ENCODE measurements at regions not wholly inside any gene's neighbourhood (a gene's known extent, or its start where the extent isn't known, plus 50 kb on each side); places are given as distances from the start of the nearest gene placed in this dataset.

- TF ChIP-seq ZNF76 (CRISPR knock-in tag; IDR thresholded peaks at IDR 0.05; ENCODE audit: borderline replicate concordance) (no peak), ETV5 (CRISPR knock-in tag; IDR thresholded peaks at IDR 0.05; ENCODE audit: low read depth) (peak; percentile 61; the same call in 1 of the 2 replicates), TRIM28 (IDR thresholded peaks at IDR 0.05) (peak; percentile 72; the same call in 1 of the 2 replicates), NR2C2 (CRISPR knock-in tag; IDR thresholded peaks at IDR 0.05) (no peak), NR2C2 (tag; IDR thresholded peaks at IDR 0.05) (no peak), GATA2 (CRISPR knock-in tag; IDR thresholded peaks at IDR 0.05) (peak; percentile 76), ADNP (tag; IDR thresholded peaks at IDR 0.05) (no peak), FOXM1 (IDR thresholded peaks at IDR 0.05; ENCODE audit: low read depth) (peak; percentile 49; the same call in 1 of the 2 replicates), FOXM1 (CRISPR knock-in tag; IDR thresholded peaks at IDR 0.05; ENCODE audit: low read depth) (no peak), MTA3 (IDR thresholded peaks at IDR 0.05; ENCODE audit: borderline replicate concordance) (peak; percentile 76; the same call in 1 of the 2 replicates), CBFA2T2 (conservative IDR thresholded peaks at IDR 0.05) (peak; percentile 81), RNF2 (IDR thresholded peaks at IDR 0.05) (peak; percentile 55; the same call in 1 of the 2 replicates), TEAD4 (IDR thresholded peaks at IDR 0.05; ENCODE audit: low read length) (peak; percentile 78), TEAD4 (CRISPR knock-in tag; IDR thresholded peaks at IDR 0.05; ENCODE audit: borderline replicate concordance) (no peak), TEAD1 (CRISPR knock-in tag; IDR thresholded peaks at IDR 0.05) (no peak), ZBTB2 (IDR thresholded peaks at IDR 0.05) (peak; percentile 76; the same call in 1 of the 2 replicates), TCF3 (CRISPR knock-in tag; IDR thresholded peaks at IDR 0.05) (peak; percentile 91), MYNN (IDR thresholded peaks at IDR 0.05) (peak; percentile 63), MYNN (CRISPR knock-in tag; IDR thresholded peaks at IDR 0.05) (no peak)
- TF ChIP-seq, protein P1, sequence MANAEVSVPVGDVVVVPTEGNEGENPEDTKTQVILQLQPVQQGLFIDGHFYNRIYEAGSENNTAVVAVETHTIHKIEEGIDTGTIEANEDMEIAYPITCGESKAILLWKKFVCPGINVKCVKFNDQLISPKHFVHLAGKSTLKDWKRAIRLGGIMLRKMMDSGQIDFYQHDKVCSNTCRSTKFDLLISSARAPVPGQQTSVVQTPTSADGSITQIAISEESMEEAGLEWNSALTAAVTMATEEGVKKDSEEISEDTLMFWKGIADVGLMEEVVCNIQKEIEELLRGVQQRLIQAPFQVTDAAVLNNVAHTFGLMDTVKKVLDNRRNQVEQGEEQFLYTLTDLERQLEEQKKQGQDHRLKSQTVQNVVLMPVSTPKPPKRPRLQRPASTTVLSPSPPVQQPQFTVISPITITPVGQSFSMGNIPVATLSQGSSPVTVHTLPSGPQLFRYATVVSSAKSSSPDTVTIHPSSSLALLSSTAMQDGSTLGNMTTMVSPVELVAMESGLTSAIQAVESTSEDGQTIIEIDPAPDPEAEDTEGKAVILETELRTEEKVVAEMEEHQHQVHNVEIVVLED (CRISPR knock-in tag; IDR thresholded peaks at IDR 0.05), result no peak
Observed at GRCh38 chr11:13090228-13090708, 81.2 kb downstream of the RASSF10 start (continued).
